ENCODE measurements at regions not wholly inside any gene's neighbourhood (a gene's known extent, or its start where the extent isn't known, plus 50 kb on each side); places are given as distances from the start of the nearest gene placed in this dataset.

DNA sequence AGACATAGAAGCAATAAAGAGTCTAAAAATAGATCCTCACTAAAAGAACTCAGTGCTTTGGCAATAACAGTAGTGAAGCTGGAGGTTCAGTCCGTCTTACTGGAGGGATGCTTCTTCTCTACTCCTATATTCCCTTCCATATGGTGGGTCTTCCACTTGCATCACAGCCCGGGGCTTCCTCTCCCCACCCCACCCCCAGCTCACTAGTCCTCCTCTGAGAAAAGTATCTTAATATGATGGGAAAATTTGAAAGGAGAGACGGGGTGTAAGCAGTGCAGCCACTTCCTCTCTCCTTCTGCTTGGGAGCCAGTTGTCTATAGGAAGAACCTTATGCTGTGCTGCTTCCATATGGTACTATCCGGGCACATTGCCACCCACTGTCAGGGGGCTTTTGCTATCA, 57.2 kb upstream of the SPOPL start:
- DNase-seq (ENCODE audit: low read depth), result no peak
- TF ChIP-seq, protein P1, sequence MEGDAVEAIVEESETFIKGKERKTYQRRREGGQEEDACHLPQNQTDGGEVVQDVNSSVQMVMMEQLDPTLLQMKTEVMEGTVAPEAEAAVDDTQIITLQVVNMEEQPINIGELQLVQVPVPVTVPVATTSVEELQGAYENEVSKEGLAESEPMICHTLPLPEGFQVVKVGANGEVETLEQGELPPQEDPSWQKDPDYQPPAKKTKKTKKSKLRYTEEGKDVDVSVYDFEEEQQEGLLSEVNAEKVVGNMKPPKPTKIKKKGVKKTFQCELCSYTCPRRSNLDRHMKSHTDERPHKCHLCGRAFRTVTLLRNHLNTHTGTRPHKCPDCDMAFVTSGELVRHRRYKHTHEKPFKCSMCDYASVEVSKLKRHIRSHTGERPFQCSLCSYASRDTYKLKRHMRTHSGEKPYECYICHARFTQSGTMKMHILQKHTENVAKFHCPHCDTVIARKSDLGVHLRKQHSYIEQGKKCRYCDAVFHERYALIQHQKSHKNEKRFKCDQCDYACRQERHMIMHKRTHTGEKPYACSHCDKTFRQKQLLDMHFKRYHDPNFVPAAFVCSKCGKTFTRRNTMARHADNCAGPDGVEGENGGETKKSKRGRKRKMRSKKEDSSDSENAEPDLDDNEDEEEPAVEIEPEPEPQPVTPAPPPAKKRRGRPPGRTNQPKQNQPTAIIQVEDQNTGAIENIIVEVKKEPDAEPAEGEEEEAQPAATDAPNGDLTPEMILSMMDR (IDR thresholded peaks at IDR 0.05; ENCODE audit: insufficient read depth, low read length, poor library complexity, severe bottlenecking), result no peak
- H3K36me3 ChIP-seq (ENCODE audit: control insufficient read depth, insufficient read depth, low read length), result no peaks in the 10 kb centered on the region
- H3K4me3 ChIP-seq (ENCODE audit: low read depth, low read length), result no peak overlapping the region
- H3K27me3 ChIP-seq (ENCODE audit: control insufficient read depth, insufficient read depth, low read length), result no peaks in the 10 kb centered on the region

DNA sequence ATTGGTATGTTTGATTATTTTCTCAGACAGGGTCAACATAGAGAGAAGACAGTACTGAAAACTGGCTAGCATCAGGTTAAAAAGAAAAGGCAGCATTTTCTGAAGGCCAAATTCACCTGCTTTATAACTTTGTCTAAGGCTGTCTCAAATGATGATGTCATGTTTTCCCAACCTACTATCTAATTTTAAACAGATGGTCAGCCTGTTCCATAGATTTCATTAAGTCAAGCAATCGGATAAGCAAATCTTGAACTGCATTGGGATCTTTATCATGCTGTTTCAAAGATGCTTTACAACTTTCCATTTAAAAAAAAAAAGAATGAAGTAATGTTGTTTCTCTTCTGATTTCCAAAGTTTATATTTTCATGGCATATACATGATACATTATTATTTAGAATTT, 56.3 kb upstream of the SPOPL start:
- DNase-seq (ENCODE audit: low read depth), result no peak
- Histone ChIP-seq H3K27me3 (ENCODE audit: control insufficient read depth, insufficient read depth, low read length) (no peaks in the 10 kb centered on the region), H3K36me3 (ENCODE audit: control insufficient read depth, insufficient read depth, low read length) (no peaks in the 10 kb centered on the region), H3K4me3 (ENCODE audit: low read depth, low read length) (no peak overlapping the region)
- TF ChIP-seq, protein P1 (IDR thresholded peaks at IDR 0.05; ENCODE audit: insufficient read depth, low read length, poor library complexity, severe bottlenecking), result no peak

DNA sequence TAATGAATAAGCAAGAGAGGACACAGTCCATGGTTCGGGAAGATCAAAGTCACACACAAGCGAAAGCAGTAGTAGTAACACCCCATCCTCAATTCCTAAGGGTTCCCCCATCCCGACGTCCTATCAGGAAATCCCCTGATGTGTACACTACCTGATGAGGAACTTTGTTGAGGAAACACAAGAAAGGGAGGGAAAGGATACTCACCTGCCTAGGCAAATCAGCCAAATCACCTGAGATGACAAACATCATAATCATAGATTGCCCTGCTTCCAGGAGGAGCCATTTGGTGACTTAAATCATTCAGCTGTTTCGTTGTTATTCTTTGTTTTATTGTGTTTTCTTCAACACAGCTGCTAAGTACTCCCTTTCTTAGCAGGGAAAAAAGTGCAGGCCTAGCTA, 55.5 kb upstream of the SPOPL start:
- TF ChIP-seq, protein P1 (IDR thresholded peaks at IDR 0.05; ENCODE audit: insufficient read depth, low read length, poor library complexity, severe bottlenecking), result no peak
- Histone ChIP-seq H3K27me3 (ENCODE audit: control insufficient read depth, insufficient read depth, low read length) (no peaks in the 10 kb centered on the region), H3K36me3 (ENCODE audit: control insufficient read depth, insufficient read depth, low read length) (no peaks in the 10 kb centered on the region), H3K4me3 (ENCODE audit: low read depth, low read length) (no peak overlapping the region)
- no peak for DNase-seq (ENCODE audit: low read depth)

DNA sequence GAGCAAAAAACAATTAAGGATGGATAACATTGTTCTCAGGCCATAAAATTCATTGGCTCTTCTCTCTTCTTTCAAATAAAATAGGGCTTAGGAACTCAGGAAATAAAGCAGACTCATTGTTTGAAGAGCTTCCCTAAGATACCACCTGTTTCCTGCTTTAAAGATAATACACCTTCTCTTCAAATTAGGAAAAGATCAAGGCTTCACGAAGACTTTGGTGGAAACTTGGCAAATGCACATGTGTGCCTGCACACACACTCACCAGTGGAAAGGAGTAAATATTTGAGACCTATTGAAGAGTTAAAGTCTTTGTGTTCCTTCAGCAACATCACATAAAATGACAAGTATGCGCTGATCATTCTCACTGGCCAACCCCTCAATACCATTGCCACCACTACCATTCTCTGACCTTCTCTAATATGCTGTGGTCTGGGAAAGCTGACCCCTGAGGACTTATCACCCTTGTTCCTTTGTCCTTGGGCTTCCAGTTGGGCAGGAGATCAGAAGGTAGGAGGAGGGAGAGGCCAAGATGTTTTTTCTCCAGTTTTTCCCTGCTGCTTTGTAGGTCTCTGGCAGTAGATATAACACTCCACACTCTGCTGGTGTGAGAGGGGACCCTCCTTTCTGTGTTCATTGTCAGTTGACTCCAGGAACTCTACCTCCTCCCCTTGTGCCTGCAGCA, 53.5 kb upstream of the SPOPL start:
- H3K27me3 ChIP-seq (ENCODE audit: control insufficient read depth, insufficient read depth, low read length), result no peaks in the 10 kb centered on the region
- H3K36me3 ChIP-seq (ENCODE audit: control insufficient read depth, insufficient read depth, low read length), result no peaks in the 10 kb centered on the region
- DNase-seq (ENCODE audit: low read depth), result no peak
- H3K4me3 ChIP-seq (ENCODE audit: low read depth, low read length), result no peak overlapping the region
- TF ChIP-seq, protein P1 (IDR thresholded peaks at IDR 0.05; ENCODE audit: insufficient read depth, low read length, poor library complexity, severe bottlenecking), result no peak
